ENCODE measurements at regions not wholly inside any gene's neighbourhood (a gene's known extent, or its start where the extent isn't known, plus 50 kb on each side); places are given as distances from the start of the nearest gene placed in this dataset.

GRCh38 chr12:68534108-68534507 is 76.6 kb upstream of the RAP1B start:
- no peak for TF ChIP-seq CTCF (IDR thresholded peaks at IDR 0.05; ENCODE audit: low read length)
- TF ChIP-seq EZH2 (IDR thresholded peaks at IDR 0.05; ENCODE audit: borderline replicate concordance, low read length), result no peak
